H1 (cell line): ENCODE measurements at regions not wholly inside any gene's neighbourhood (a gene's known extent, or its start where the extent isn't known, plus 50 kb on each side); places are given as distances from the start of the nearest gene placed in this dataset.

Source experiments
- KDM5A ChIP-seq: fragments of 200-600 bp; IDR thresholded peaks from 2 replicates; pipeline ENCODE4 v1.7.1; 2012; ENCODE audit warnings: mild to moderate bottlenecking, low read length, inconsistent platforms, mixed read lengths
- NANOG ChIP-seq: IDR thresholded peaks from 2 replicates; pipeline ENCODE4 v1.6.1; 2011; ENCODE audit warnings: low read length, low read depth, mild to moderate bottlenecking, inconsistent platforms; ENCODE audit not compliant: insufficient read depth, poor library complexity, severe bottlenecking
- RXRA ChIP-seq: IDR thresholded peaks from 2 replicates; pipeline ENCODE4 v1.6.1; 2011; ENCODE audit warnings: low read depth, mild to moderate bottlenecking, low read length, moderate library complexity; ENCODE audit not compliant: insufficient read depth
- SIX5 ChIP-seq: IDR thresholded peaks from 2 replicates; pipeline ENCODE4 v1.6.1; 2011; ENCODE audit warnings: mild to moderate bottlenecking, low read depth, low read length
- SP2 ChIP-seq: IDR thresholded peaks from 2 replicates; pipeline ENCODE4 v1.6.1; 2012; ENCODE audit warnings: mild to moderate bottlenecking, low read length, inconsistent platforms
- TCF12 ChIP-seq: IDR thresholded peaks from 2 replicates; pipeline ENCODE4 v1.6.1; 2011; ENCODE audit warnings: low read depth, mild to moderate bottlenecking, low read length
- TF ChIP-seq, protein P1 (sequence below): fragments of 300-600 bp; sonication (generic); IDR thresholded peaks from 2 replicates; pipeline ENCODE4 v1.7.1; 2012; ENCODE audit warnings: low read length, moderate library complexity, mild to moderate bottlenecking, inconsistent platforms; ENCODE audit not compliant: insufficient replicate concordance

DNA sequence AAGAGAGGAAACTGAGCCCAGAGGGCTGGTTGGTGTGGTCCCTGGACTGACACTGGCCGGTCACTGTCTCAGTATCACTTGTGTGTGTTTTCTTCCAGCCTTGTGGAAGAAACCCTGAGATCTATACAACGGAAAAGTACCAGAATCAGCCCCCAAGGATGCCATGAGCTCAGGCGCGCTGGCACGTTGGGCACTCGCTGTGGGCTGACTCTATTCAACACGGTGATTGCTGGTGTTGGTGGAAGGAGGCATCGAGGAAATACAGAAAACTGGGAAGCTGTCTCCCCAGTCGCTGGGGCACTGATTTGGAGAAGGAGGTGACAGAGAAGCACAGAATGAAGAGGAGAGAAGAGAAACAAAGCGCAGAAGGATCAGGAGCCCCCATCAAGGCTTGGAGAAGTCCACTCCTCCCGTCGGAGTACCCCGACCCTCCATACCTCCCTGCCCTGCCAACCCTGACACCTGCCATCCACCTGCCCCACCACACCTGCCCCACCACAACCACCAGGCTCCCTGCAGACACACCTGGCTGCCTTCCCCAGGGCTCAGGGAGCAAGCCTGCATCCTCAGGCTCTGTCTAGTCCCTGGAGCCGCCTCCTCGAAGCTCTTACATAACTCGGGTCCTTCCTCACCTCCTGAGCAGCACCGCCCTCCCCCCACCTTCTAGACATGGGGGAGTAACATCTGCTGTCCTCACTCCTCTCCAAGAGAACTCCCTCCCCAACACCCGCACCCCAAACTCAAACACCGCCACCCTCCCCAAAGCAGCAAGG, 66.5 kb downstream of the RBFOX3 start (continued):
- TF ChIP-seq, protein P1, sequence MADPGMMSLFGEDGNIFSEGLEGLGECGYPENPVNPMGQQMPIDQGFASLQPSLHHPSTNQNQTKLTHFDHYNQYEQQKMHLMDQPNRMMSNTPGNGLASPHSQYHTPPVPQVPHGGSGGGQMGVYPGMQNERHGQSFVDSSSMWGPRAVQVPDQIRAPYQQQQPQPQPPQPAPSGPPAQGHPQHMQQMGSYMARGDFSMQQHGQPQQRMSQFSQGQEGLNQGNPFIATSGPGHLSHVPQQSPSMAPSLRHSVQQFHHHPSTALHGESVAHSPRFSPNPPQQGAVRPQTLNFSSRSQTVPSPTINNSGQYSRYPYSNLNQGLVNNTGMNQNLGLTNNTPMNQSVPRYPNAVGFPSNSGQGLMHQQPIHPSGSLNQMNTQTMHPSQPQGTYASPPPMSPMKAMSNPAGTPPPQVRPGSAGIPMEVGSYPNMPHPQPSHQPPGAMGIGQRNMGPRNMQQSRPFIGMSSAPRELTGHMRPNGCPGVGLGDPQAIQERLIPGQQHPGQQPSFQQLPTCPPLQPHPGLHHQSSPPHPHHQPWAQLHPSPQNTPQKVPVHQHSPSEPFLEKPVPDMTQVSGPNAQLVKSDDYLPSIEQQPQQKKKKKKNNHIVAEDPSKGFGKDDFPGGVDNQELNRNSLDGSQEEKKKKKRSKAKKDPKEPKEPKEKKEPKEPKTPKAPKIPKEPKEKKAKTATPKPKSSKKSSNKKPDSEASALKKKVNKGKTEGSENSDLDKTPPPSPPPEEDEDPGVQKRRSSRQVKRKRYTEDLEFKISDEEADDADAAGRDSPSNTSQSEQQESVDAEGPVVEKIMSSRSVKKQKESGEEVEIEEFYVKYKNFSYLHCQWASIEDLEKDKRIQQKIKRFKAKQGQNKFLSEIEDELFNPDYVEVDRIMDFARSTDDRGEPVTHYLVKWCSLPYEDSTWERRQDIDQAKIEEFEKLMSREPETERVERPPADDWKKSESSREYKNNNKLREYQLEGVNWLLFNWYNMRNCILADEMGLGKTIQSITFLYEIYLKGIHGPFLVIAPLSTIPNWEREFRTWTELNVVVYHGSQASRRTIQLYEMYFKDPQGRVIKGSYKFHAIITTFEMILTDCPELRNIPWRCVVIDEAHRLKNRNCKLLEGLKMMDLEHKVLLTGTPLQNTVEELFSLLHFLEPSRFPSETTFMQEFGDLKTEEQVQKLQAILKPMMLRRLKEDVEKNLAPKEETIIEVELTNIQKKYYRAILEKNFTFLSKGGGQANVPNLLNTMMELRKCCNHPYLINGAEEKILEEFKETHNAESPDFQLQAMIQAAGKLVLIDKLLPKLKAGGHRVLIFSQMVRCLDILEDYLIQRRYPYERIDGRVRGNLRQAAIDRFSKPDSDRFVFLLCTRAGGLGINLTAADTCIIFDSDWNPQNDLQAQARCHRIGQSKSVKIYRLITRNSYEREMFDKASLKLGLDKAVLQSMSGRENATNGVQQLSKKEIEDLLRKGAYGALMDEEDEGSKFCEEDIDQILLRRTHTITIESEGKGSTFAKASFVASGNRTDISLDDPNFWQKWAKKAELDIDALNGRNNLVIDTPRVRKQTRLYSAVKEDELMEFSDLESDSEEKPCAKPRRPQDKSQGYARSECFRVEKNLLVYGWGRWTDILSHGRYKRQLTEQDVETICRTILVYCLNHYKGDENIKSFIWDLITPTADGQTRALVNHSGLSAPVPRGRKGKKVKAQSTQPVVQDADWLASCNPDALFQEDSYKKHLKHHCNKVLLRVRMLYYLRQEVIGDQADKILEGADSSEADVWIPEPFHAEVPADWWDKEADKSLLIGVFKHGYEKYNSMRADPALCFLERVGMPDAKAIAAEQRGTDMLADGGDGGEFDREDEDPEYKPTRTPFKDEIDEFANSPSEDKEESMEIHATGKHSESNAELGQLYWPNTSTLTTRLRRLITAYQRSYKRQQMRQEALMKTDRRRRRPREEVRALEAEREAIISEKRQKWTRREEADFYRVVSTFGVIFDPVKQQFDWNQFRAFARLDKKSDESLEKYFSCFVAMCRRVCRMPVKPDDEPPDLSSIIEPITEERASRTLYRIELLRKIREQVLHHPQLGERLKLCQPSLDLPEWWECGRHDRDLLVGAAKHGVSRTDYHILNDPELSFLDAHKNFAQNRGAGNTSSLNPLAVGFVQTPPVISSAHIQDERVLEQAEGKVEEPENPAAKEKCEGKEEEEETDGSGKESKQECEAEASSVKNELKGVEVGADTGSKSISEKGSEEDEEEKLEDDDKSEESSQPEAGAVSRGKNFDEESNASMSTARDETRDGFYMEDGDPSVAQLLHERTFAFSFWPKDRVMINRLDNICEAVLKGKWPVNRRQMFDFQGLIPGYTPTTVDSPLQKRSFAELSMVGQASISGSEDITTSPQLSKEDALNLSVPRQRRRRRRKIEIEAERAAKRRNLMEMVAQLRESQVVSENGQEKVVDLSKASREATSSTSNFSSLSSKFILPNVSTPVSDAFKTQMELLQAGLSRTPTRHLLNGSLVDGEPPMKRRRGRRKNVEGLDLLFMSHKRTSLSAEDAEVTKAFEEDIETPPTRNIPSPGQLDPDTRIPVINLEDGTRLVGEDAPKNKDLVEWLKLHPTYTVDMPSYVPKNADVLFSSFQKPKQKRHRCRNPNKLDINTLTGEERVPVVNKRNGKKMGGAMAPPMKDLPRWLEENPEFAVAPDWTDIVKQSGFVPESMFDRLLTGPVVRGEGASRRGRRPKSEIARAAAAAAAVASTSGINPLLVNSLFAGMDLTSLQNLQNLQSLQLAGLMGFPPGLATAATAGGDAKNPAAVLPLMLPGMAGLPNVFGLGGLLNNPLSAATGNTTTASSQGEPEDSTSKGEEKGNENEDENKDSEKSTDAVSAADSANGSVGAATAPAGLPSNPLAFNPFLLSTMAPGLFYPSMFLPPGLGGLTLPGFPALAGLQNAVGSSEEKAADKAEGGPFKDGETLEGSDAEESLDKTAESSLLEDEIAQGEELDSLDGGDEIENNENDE = no peak
- TF ChIP-seq TCF12 = no peak
- TF ChIP-seq KDM5A = no peak
- no peak for TF ChIP-seq SIX5
- TF ChIP-seq SP2 = no peak
- TF ChIP-seq NANOG = no peak
- TF ChIP-seq RXRA = no peak
